H1 (cell line): ENCODE measurements at regions not wholly inside any gene's neighbourhood (a gene's known extent, or its start where the extent isn't known, plus 50 kb on each side); places are given as distances from the start of the nearest gene placed in this dataset.

Experiments used
- CTCF ChIA-PET: fragments of 300-600 bp; sonication (Branson Sonifier 250); formaldehyde crosslinking; loops from one replicate; lab custom pipeline; 2021; ENCODE audit not compliant: partially characterized antibody; lab: Charles Lee
- POLR2A ChIA-PET: fragments of 300-600 bp; sonication (Branson Sonifier 250); formaldehyde crosslinking; loops from one replicate; lab custom pipeline; 2021; ENCODE audit warnings: inconsistent platforms; ENCODE audit not compliant: partially characterized antibody; lab: Charles Lee
- DNase-seq, 2 experiments: peaks; one replicate each; pipeline versions ENCODE4 v3.0.0 to v3.0.0-alpha.2; 2010 to 2022; ENCODE audit warnings: low spot score in 2 of 2, low read depth in 1 of 2, mixed read lengths in 1 of 2
- FAIRE-seq: peaks from 2 replicates; lab custom pipeline; 2011; peaks lifted over from hg19 to GRCh38; lab: Jason Lieb, UNC
- H2AFZ ChIP-seq: 2 replicates; pipeline ENCODE4 v1.8.1; 2012; ENCODE audit warnings: low read length, inconsistent platforms
- H2AK5ac ChIP-seq: 2 replicates; pipeline ENCODE4 v1.6.1; 2013; ENCODE audit warnings: low read depth, low read length
- H2BK120ac ChIP-seq: replicated peaks from 2 replicates; pipeline ENCODE3; 2013; ENCODE audit warnings: low read depth, low read length, inconsistent platforms
- H2BK12ac ChIP-seq: 2 replicates; pipeline ENCODE4 v1.6.1; 2013; ENCODE audit warnings: low read depth, low read length
- H2BK15ac ChIP-seq: 2 replicates; pipeline ENCODE4 v1.6.1; 2013; ENCODE audit warnings: low read length
- H2BK20ac ChIP-seq: 2 replicates; pipeline ENCODE4 v1.6.1; 2013; ENCODE audit warnings: low read length
- H2BK5ac ChIP-seq: 2 replicates; pipeline ENCODE4 v1.6.1; 2013; ENCODE audit warnings: low read depth, low read length
- H3K14ac ChIP-seq: 2 replicates; pipeline ENCODE4 v1.6.1; 2013; ENCODE audit warnings: inconsistent platforms; ENCODE audit not compliant: insufficient read length
- H3K18ac ChIP-seq: 2 replicates; pipeline ENCODE4 v1.6.1; 2013; ENCODE audit warnings: low read length; ENCODE audit errors: extremely low read depth
- H3K23ac ChIP-seq: 2 replicates; pipeline ENCODE4 v1.6.1; 2013; ENCODE audit warnings: inconsistent platforms; ENCODE audit not compliant: insufficient read length
- H3K23me2 ChIP-seq: 2 replicates; pipeline ENCODE4 v1.6.1; 2013; ENCODE audit warnings: low read depth, low read length
- H3K27ac ChIP-seq: 2 replicates; pipeline ENCODE4 v1.6.1; 2011; ENCODE audit warnings: low read depth, low read length, inconsistent platforms
- H3K27me3 ChIP-seq, 4 experiments: replicated peaks in 1 of 4; 1 replicate in 1 of 4; 2 replicates in 3 of 4; pipeline versions ENCODE4 v1.6.1 to v1.8.1; 2011 to 2013; ENCODE audit warnings: low read length in 3 of 4, mild to moderate bottlenecking in 3 of 4, inconsistent platforms in 2 of 4, mixed read lengths in 2 of 4, moderate library complexity in 1 of 4; ENCODE audit not compliant: control insufficient read depth in 3 of 4, insufficient read depth in 3 of 4; ENCODE audit errors: extremely low read depth in 1 of 4
- H3K36me3 ChIP-seq, 4 experiments: 2 replicates each; pipeline versions ENCODE4 v1.6.1 to v1.8.1; 2011 to 2013; ENCODE audit warnings: mild to moderate bottlenecking in 4 of 4, low read length in 3 of 4, moderate library complexity in 2 of 4, control low read depth in 1 of 4, inconsistent platforms in 1 of 4; ENCODE audit not compliant: insufficient read depth in 4 of 4, control insufficient read depth in 2 of 4
- H3K4ac ChIP-seq: replicated peaks from 2 replicates; pipeline ENCODE3; 2013; ENCODE audit warnings: low read length, low read depth, mixed read lengths, inconsistent platforms; ENCODE audit not compliant: insufficient read length
- H3K4me1 ChIP-seq, 4 experiments: replicated peaks in 1 of 4; 1 replicate in 1 of 4; 2 replicates in 3 of 4; pipeline versions ENCODE4 v1.6.1 to v1.8.1; 2011 to 2013; ENCODE audit warnings: low read length in 3 of 4, inconsistent platforms in 2 of 4, mixed read lengths in 1 of 4; ENCODE audit not compliant: insufficient read depth in 4 of 4, control insufficient read depth in 3 of 4
- H3K4me2 ChIP-seq, 2 experiments: 2 replicates each; pipeline versions ENCODE4 v1.6.1 to v1.8.1; 2011 to 2013; ENCODE audit warnings: low read depth in 2 of 2, low read length in 2 of 2, control low read depth in 1 of 2, inconsistent platforms in 1 of 2, mild to moderate bottlenecking in 1 of 2; ENCODE audit not compliant: insufficient read depth in 1 of 2
- H3K4me3 ChIP-seq, 4 experiments: fragments of 200-600, 300-600 bp in 1 of 4; sonication (generic), shearing (Covaris generic), sonication (Bioruptor Twin) in 1 of 4; 2 replicates each; pipeline versions ENCODE4 v1.5.1 to v1.8.1; 2011 to 2016; ENCODE audit warnings: low read length in 4 of 4, low read depth in 3 of 4, control low read depth in 2 of 4, inconsistent platforms in 2 of 4, mild to moderate bottlenecking in 2 of 4, mixed read lengths in 1 of 4, moderate library complexity in 1 of 4; ENCODE audit not compliant: insufficient read depth in 2 of 4; ENCODE audit errors: extremely low read depth in 1 of 4
- H3K56ac ChIP-seq: replicated peaks from 2 replicates; pipeline ENCODE3; 2013; ENCODE audit warnings: low read depth, mild to moderate bottlenecking, mixed read lengths, low read length, inconsistent platforms; ENCODE audit not compliant: insufficient read length
- H3K79me1 ChIP-seq: 2 replicates; pipeline ENCODE4 v1.6.1; 2013; ENCODE audit warnings: low read depth, low read length, control low read depth
- H3K79me2 ChIP-seq, 2 experiments: 2 replicates each; pipeline versions ENCODE4 v1.6.1 to v1.8.1; 2012 to 2013; ENCODE audit warnings: low read length in 2 of 2, mild to moderate bottlenecking in 2 of 2, inconsistent platforms in 1 of 2; ENCODE audit not compliant: insufficient read depth in 2 of 2, control insufficient read depth in 1 of 2
- H3K9ac ChIP-seq, 4 experiments: replicated peaks in 1 of 4; 1 replicate in 1 of 4; 2 replicates in 3 of 4; pipeline versions ENCODE4 v1.6.1 to v1.8.1; 2011 to 2013; ENCODE audit warnings: low read depth in 3 of 4, low read length in 3 of 4, control low read depth in 2 of 4, mild to moderate bottlenecking in 2 of 4, moderate library complexity in 2 of 4, inconsistent platforms in 1 of 4; ENCODE audit errors: extremely low read depth in 1 of 4
- H3K9me3 ChIP-seq, 2 experiments: 2 replicates each; pipeline versions ENCODE4 v1.6.1 to v1.8.1; 2012 to 2013; ENCODE audit warnings: mild to moderate bottlenecking in 2 of 2, moderate library complexity in 2 of 2, control low read depth in 1 of 2, inconsistent platforms in 1 of 2, low read depth in 1 of 2, low read length in 1 of 2, mixed read lengths in 1 of 2; ENCODE audit not compliant: insufficient read depth in 2 of 2
- H4K20me1 ChIP-seq, 2 experiments: replicated peaks in 1 of 2; 2 replicates each; pipeline versions ENCODE3 to v1.8.1; 2011 to 2013; ENCODE audit warnings: inconsistent platforms in 2 of 2, low read length in 2 of 2, mild to moderate bottlenecking in 1 of 2; ENCODE audit not compliant: insufficient read depth in 2 of 2, control insufficient read depth in 1 of 2
- H4K5ac ChIP-seq: 2 replicates; pipeline ENCODE4 v1.6.1; 2013; ENCODE audit warnings: low read length, low read depth, mixed read lengths, inconsistent platforms; ENCODE audit not compliant: insufficient read length
- H4K8ac ChIP-seq: 2 replicates; pipeline ENCODE4 v1.8.0; 2013; ENCODE audit warnings: mild to moderate bottlenecking, moderate library complexity, low read length, inconsistent platforms; ENCODE audit not compliant: insufficient read depth; ENCODE audit errors: extremely low read depth
- H4K91ac ChIP-seq: replicated peaks from 2 replicates; pipeline ENCODE3; 2013; ENCODE audit warnings: low read length, mixed read lengths, inconsistent platforms; ENCODE audit not compliant: insufficient read length
- SRF ChIP-seq: IDR thresholded peaks from 2 replicates; pipeline ENCODE4 v1.6.1; 2011; ENCODE audit warnings: mild to moderate bottlenecking, low read depth, low read length, moderate library complexity

DNA sequence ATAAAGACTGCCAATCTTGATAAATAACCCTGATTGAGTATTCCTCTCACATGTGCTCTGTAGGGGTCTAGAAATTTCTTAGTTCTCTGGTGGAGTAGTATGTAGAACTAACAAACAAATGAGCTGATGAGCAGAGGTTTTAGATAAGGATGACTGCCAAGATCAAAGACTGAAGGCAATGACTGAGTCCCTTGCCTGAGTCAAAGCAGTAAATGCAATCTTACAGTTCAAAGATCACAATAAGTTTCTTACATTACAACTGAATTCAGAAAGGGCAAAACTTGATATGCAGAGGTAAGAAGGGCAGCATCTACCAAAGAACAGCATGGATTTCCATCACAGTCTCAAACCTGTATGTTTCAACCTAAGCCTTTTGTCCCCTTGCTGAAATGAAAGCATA is 172.2 kb upstream of the POU1F1 start:
- Histone ChIP-seq H3K18ac (no peak overlapping the region), H2BK120ac (no peak overlapping the region), H3K79me2 (no peaks in the 10 kb centered on the region), H2BK12ac (no peak overlapping the region), H3K4me3 (no peak overlapping the region), H2BK15ac (no peak overlapping the region), H2BK5ac (no peak overlapping the region), H3K27me3 (no peaks in the 10 kb centered on the region), H3K23me2 (no peaks in the 10 kb centered on the region), H4K5ac (no peak overlapping the region), H2AFZ (0 out of 2 replicates have a peak overlapping the region, but pooled peaks have one; percentile 16), H3K9me3 (no peaks in the 10 kb centered on the region), H4K91ac (no peak overlapping the region), H4K8ac (no peak overlapping the region), H3K9ac (no peak overlapping the region), H3K14ac (no peak overlapping the region), H3K4me2 (no peak overlapping the region), H3K23ac (no peak overlapping the region), H3K56ac (no peak overlapping the region), H3K4me1 (no peaks in the 10 kb centered on the region), H2BK20ac (no peak overlapping the region), H3K79me1 (no peaks in the 10 kb centered on the region), H3K27ac (no peak overlapping the region), H2AK5ac (no peak overlapping the region), H3K4ac (no peak overlapping the region), H3K36me3 (no peaks in the 10 kb centered on the region), H4K20me1 (no peaks in the 10 kb centered on the region)
- no peak for FAIRE-seq
- no peak for DNase-seq
- ChIA-PET CTCF (interaction anchor here (0.9 to 1.0 kb wide), 2 partner anchors 18 to 54 kb away, joined by 3 to 4 read pairs; no protein-coding TSS in a partner anchor), POLR2A (no interaction called here)
- TF ChIP-seq SRF: no peak
